Stimulated activated CD8-positive, alpha-beta memory T cell treated with anti-CD3 and anti-CD28 coated beads, Interleukin-15, amount 100 ng/mL, for 48 hours (primary cell): ENCODE measurements at regions not wholly inside any gene's neighbourhood (a gene's known extent, or its start where the extent isn't known, plus 50 kb on each side); places are given as distances from the start of the nearest gene placed in this dataset.
"Not testable (repeated sequence)": the region's sequence is repeated elsewhere in the genome, so short reads cannot be mapped to it uniquely, and the experiment has no call there.

Experiments used
- DNase-seq, 2 donors: peaks; one replicate each; pipeline ENCODE4 v3.0.0-alpha.2; 2020; ENCODE audit warnings: low read depth in 2 of 2

DNA sequence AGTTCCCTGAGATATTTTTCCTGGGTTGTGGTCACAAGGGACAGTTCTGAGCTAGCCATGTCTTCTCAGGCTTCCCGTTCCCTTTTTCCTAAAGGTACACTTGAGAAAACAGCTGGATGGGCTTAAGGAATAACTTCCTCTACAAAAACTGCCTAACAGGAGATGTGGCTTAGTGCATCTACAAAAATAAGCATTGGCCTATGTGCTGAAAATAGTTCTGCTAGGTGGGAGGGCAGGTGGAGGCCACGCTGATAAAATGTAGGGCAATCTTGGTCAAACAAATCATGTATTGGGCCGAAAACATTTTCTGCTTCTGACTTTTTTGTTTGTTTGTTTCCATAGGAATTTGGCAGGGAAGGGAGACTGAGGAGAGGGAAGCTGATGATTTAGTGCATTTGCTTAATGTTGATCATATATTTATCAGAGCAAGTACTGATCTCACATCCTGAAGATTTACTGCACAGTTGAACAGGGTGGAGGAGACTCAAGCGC lies 409.4 kb upstream of the FZD8 start:
- DNase-seq, result no peak

DNA sequence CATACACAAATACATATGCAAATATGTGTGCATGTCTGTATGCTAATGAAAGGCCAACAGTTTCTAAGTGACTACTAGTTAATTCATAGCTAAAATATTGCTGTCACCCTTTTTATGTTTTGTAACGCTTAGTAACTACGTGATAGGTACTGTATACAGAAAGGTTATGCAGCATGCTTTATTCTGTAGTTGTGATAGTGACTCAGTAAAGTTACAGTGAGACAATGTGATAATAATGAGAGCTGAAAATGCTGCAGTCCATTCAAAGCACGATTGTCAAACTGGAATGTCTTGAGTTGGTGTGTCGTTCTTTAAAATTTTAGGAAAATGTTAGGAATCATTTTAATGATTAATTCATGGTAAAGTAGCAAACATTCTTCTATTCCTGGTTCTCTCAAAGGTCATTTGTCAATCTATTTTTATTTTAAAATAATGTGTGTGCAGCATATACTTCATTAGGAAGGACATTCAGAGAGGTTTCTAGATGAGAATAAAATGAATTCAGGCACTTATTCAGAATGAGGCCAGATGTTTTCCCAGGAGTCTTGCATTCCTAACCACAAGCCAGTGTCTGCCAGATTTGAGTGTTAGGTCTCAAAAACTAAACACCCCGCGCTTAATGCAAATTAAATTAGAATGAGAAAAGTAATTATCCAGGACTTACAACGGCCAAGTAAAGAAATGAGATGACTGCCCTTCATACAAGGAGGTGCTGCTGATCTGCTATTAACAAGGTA lies 408.8 kb upstream of the FZD8 start:
- no peak for DNase-seq

DNA sequence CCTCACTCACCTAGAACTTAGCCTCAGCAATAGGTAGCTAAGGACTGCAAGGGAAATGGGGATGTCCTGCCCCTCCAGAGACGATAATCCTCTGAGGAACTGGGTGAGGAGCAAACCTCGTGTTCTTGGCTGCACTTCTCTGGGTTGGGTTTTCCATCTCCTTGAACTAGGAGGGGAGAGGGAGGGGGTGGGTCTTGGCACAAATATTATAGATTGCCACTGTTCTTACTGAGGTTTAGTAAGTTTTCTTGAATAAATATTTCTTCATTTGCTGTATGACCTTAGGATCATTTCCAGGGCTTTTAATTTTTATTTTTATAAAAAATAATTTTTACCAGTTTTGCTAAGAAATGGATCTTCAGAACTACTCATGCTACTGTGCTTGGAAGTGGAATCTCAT lies 406.7 kb upstream of the FZD8 start:
- DNase-seq, result no peak

DNA sequence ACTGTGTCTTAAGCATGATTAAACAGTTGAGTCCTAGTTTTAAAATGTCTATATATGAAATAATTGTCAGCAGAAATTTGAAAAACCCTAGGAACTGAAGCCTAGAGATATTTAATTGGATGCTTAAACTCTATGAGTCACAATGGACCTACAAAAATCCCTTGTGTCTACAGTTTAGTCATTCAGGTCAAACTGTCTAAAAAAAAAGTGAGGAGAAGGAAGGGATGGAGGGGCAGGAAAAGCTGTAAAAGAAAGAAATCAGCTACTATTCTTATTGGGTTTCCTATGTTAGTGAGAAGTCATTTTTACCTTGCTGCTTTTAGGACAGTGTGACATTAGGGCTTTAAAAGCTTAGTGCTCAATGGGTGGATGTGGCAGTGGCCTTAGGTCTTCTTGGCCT lies 406.1 kb upstream of the FZD8 start:
- DNase-seq, result no peak

DNA sequence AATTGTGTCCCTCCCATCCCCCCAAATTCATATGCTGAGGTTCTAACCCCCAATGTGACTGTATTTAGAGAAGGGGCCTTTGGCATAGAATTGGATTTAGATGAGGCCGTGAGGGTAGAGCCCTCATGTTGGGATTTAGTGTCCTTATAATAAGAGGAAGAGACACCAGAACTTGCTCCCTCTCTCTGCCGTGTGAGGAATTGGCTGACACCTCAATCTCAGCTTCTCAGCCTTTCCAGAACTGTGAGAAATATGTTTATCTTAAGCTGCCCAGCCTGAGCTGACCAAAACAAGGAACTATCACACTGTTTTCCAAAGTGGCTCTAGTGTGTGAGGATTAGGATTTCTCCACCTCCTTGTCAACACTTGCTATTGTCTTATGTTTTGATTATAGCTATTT lies 400.0 kb upstream of the FZD8 start:
- DNase-seq, result no peak

DNA sequence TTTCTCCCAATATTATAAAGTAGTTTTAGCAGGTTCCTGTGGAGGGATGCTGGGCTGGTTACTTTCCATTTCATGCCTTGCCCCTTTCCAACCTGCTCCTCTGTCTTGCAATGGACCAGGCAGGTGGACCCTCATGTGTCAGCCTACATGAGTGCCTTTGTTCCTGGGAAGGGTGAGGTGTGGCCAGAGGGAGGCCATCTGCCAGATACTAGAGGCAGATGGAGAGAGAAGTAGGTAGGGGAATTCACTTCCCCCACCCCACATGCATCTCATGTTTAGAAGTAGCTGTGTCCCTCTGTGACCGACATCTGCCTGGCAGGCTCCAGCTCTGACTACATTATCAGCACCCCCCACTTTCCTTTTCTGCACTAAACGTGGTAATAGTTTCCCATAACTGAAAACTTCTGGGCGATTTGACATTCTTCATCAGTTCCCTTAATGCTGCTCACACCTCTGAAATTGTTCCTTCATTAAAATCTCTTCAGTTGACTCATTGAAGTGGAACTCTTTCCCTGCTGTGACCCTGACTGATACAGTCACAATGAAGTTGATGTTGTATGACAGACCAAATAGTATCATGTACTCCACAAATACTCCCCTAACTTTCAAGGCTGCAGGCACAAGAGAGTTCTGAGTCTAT lies 396.3 kb upstream of the FZD8 start:
- DNase-seq, result no peak

DNA sequence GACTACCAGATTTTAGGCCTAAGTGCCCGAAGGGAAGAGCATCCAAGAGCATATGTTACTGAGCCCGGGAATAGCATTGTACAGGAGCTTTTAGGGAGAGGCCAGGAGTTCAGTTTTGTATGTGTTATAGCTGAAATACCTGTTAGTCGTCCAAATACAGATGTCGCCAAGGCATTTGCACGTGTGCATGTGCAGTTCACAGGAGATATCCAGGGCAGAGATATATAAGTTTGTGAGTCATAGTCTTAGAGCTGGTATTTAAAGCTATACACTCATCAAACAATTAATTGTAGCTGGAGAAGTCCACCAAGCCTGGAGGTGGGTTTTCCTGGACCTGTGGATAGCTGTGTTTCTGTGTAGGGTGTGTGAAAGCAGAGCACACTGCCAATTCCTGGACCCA lies 394.0 kb upstream of the FZD8 start:
- no peak for DNase-seq

DNA sequence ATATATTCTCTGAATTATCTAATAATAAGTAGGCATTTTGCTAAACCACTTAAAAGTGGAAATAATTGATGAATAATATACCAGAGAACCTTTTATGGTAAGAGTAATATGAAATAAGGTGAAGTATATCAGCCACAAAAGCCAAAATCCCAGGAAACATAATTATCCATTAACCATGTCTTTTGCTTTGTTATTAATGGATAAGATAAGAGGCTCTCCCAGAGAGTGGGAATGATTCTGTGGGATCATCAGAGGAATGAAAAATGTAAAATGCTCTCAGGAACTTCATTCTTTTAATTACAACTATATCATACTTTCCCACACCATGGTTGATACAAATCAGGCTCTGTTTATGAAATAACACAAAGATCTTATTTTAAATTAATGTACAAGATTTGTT lies 391.7 kb upstream of the FZD8 start:
- no peak for DNase-seq

DNA sequence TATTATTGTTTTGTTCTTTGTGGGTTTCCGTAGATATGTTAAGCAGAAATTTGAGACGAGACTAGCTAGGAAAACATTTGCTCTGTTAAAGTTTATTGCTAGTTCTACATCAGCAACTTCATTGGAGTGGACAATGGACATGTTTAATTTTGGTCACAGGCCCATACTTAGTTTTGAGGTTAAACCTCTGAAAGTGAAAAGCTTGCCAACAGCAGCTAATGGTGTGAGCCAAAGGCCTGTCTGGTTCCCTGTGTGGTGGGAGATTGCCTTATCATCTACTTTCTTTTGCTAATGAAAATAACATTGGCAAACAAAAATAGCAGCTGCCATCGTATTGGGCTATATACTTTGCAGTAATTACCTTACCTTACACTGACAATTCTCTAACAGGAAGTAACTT lies 388.4 kb upstream of the FZD8 start:
- no peak for DNase-seq

DNA sequence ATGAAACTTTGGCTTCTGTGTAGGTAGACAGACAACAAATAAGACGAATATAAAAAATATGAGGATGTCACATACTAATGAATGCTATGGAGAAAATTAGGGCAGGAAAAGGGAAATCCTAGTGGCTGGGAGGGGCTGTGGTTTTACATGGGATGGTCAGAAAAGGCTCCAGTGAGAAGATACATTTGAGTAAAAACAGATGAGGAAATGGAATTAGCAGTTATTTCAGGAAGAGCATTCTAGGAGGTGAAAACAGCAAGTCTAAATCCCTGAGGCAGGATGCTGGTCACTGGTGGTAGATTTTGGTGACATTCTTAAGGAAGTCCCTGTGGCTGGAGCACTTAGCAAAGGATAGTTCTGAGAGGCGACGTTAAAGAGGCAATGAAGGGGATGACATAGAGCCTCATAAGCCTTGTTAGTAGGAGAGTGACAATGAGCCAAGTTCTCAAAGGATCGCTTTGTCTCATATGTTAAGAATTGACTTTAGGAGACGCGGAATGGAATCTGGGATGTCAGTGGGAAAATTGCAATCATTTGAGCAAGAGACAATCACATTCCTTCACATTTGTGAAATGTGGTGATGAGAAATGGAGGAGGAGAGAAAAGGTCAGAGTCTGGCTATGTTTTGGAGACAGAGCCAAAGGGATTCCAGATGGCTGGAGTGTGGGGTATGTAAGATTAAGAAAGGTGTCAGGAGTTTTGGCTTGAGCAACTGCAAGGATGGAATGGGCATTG lies 384.7 kb upstream of the FZD8 start:
- DNase-seq, result no peak

DNA sequence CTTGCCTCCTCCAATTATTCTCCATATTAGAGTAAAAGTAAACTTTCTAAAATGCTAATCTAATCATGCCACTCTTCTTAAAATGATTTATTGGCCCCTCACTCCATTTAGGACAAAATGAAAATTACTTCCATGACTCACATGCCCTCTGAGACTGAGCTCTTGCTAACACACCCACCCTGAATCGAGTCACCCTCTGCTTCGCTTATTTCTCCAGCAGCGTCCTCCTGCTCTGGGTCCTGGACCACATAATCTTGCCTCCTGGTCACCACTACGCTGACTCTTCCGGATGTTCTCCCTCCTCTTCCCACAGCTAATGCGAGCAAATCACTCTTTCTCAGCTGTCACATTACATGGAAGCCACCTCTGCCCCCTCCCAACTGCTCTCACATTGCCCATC lies 384.0 kb upstream of the FZD8 start:
- no peak for DNase-seq

DNA sequence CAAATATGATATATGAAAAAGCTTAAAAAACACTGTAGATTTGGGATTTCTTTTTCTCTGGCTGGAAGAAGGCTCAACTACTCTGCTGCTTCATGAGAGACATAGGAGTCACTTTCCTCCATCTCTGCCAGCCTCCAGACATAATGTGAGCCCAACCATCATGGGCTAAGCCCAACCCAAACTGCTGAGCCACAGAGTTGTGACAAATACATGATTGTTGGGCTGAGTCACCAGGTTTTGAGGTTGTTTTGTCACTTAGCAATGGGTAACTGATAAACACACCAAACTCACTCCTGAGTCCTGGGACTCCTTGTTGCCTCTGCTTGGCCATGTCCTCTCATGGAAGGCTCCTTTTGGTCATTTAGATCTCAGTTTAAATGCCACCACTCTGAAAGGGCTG lies 381.8 kb upstream of the FZD8 start:
- no peak for DNase-seq

DNA sequence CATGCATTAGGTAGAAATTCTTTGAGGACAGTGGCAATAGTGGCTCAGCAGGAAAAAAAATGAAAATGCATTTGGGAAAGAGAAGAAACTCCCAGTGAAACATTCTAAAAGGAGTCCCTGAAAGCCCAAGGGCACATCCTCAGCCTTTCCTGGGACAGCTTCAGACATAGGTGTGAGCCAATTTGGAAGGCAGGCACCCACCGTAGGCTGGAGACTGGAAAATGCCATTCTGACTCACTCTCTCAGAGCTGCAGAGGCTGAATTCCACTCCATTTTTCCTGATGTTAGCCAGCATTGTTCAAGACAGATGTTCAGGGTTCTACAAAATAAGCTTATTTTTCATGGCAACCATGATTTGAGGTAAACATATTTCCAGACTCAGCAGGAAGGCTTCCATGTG lies 379.0 kb upstream of the FZD8 start:
- DNase-seq, result no peak

DNA sequence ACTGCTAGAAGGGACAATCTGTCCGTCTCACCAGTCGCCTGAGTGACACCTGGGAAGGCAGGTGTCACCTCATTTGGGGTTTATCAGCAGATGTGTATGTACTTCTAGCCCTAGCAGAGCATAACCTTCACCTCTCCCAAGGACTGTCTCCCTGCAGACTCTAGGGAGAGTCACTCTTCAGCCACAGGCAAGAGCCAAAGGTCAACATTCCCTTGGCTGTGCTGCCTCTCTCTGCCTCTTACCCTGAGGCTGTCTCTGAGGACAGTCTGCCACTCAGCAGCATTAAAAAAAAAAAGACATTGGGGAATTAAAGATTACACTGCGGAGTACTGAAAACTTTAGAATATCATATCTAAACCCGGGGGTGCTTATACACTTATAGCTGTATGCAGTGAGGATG lies 377.7 kb upstream of the FZD8 start:
- DNase-seq, result no peak

DNA sequence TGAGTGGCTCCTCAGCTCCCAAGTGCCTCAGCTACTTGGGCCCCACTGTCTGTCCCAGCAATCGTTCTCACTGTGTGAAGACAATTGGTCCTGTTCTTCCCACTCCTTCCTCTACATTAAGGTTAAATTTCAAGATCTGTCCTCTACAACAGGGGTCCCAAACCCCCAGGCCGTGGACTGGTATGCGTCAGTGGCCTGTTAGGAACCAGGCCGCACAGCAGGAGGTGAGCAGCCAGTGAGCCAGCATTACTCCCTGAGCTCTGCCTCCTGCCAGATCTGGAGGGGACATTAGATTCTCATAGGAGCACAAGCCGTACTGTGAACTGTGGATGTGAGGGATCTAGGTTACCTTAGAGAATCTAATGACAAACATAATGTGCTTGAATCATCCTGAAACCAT lies 376.9 kb upstream of the FZD8 start:
- no peak for DNase-seq

DNA sequence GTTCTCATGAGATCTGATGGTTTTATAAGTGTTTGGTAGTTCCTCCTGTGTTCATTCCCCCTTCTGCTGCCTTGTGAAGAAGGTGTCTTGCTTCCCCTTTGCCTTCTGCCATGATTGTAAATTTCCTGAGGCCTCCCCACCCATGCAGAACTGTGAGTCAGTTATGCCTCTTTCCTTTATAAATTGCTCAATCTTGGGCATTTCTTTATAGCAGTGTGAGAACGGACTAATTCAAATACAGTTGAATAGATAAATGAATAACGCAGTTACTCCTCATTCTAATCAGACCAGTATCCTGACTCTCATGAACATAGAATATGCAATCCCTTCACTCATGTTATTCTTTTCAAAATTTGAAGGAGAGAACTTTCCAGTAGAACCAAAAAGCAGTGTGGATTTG lies 375.0 kb upstream of the FZD8 start:
- DNase-seq, result no peak

DNA sequence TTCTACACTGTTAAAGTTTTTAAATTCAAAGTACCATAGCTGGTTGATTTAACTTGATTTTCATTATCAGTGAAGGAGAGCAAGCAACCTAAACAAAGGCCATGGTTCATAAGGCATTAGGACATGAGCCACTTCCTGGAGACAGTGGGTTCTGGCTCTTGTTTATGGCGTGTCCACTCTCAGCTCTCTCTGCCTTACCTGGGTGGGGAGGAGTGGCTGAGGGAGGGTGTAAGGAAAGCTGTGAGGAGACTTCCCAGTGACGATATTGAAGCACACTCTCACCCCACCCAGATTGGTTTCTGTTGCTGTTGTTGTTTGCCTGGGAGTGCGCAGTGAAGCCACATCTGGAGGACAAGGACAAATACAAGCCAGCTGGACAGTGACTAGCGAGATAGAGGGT lies 365.3 kb upstream of the FZD8 start:
- no peak for DNase-seq

DNA sequence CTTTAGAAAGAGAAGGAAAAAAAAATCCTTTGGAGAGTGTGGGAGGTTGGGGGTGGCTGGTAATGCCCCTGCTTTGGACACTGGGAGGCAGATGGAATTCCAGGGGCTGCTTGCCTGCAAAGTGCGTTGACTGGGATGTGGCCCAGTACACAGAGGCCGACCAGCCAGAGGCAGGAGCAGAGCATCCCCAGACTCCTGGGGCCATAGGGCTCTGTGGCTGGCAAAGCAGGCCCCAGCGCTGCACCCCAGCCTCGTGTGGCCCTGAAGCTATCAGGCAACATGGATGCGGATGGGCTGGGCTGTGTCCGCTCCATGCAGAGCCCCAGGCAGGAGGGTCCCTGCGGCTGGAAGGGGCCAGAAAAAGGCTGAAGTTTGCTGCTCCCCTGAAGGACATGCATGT lies 361.6 kb upstream of the FZD8 start:
- no peak for DNase-seq

DNA sequence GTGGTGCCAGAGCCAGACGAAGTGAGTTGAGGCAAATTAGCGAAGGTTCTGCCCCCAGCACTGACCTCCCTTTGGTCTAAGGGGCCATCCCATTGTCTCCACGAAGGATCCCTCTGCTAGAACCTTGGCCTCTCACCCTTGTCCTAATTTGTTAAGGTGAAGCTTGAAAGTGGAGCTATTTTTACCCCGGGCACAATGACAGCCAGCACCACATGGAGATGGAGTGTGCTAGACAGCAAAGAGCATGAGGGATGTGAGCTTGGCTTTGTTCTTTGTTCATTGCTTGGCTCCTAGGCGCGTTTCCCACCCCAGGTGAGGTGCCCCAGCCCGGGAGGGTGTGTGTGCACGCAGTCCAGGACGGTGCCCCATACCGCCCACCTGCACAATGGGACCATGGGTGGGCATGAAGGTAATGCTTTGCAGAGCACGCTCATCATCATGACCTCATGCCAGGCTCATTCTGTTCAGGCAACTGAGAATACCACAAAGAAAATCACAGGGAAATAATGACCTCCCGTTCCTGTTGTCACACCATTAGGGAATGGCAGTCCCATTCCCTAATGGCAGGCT lies 361.0 kb upstream of the FZD8 start:
- DNase-seq, result no peak

DNA sequence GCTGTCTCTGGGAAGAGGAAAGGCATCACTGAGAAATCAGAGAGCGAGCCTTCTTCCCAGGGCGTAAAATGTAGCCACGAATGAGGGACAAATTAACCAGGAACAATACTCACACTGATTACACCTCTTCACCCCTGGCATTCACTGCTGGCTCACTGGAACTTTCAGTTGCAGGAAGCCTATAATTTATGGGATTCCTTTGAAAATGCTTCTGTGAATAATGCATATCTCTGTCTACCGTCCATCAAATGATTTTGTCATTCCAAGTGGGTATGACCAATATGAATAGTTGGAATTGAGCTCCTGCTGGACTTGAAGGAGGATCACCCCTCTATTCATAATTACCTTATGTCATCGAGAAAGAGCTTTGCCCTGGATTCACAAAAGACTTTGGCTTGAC lies 360.3 kb upstream of the FZD8 start:
- no peak for DNase-seq

DNA sequence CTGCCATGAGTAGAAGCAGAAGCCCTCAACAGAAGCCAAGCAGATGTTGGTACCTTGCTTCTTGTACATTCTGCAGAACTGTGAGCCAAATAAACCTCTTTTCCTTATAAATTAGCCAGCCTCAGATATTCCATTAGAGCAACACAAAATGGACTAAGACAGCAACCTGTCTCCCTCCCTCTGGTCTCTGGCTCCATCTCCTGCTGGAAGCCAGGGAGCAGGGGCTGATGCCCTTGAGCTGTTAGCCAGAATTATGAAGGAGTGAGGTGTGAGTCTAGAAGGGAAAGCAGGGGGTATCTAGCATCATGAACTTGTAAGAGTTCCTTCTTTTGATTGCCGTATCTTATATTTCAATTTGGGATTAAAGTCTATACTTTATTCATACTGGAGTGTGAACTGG lies 358.7 kb upstream of the FZD8 start:
- not testable (repeated sequence) for DNase-seq

DNA sequence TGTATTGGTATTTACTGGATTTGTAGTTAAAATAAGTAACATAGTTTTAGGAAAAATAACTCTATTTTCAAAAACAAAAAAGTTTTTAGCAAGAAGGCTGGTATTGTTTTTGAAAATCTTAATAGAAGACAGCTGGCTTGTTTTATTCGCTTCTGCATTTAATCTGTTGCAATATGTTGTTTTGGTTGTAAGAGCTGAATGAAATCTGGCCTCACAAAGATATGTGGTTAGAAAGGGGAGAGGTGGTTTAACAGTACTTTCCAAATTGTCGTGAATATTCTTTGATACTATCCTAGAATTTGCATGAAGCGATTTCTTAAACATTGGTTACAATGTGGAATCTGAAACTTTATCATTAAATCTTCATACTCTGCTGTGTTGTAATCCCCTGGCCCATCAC lies 355.9 kb upstream of the FZD8 start:
- DNase-seq, result no peak

DNA sequence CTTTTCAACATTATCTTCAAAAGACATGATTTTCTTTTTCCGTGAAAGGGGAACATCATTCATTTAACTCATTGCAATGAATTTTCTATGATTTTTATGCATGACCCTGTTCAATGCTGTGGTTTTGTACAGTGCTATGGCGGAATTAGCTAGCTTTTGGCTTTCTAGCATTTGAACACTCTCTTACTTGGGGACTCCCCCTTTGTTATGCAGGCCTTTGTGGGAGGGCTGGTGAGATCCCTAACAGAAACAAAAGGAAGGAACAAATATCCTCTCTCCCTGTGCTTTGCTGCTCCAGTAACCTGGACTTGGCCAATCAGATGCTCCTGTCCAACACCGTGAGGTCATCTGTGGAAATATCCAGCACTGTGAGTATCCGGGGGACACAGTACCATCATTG lies 353.4 kb upstream of the FZD8 start:
- DNase-seq, result no peak
